ENCODE measurements at regions not wholly inside any gene's neighbourhood (a gene's known extent, or its start where the extent isn't known, plus 50 kb on each side); places are given as distances from the start of the nearest gene placed in this dataset.

DNA sequence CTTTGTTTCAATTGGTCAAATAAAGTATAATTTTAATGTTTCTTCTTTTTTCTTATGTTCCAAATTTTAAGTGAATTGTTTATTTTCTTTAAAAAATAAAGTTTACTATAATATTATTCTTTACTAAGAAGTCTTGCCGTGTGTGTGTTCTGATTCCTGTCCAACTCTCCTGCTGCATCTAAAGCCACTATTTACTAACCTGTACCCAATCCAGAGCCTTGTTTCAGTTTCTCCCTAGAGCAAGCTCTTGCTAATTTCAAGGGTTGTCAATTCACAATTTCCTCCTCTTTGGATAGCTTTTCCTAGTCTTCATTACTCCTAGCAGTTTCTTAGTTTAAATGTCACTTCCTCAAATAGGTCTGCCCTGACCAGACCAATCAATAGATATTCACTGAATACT, 314.9 kb upstream of the SEMA3A start:
- WGBS, 3 donors = 61 to 62% (median 61%) methylated on average over 1 of the region's 1 CpG
- H3K27ac ChIP-seq = no peak overlapping the region
- TF ChIP-seq, protein P1, sequence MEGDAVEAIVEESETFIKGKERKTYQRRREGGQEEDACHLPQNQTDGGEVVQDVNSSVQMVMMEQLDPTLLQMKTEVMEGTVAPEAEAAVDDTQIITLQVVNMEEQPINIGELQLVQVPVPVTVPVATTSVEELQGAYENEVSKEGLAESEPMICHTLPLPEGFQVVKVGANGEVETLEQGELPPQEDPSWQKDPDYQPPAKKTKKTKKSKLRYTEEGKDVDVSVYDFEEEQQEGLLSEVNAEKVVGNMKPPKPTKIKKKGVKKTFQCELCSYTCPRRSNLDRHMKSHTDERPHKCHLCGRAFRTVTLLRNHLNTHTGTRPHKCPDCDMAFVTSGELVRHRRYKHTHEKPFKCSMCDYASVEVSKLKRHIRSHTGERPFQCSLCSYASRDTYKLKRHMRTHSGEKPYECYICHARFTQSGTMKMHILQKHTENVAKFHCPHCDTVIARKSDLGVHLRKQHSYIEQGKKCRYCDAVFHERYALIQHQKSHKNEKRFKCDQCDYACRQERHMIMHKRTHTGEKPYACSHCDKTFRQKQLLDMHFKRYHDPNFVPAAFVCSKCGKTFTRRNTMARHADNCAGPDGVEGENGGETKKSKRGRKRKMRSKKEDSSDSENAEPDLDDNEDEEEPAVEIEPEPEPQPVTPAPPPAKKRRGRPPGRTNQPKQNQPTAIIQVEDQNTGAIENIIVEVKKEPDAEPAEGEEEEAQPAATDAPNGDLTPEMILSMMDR (IDR thresholded peaks at IDR 0.05) = no peak
- no peaks in the 10 kb centered on the region for H3K4me1 ChIP-seq
- DNase-seq (no peak), ATAC-seq (no peak)
- intact Hi-C loops (cut with DNase I) = no loop called here
- no peaks in the 10 kb centered on the region for H3K36me3 ChIP-seq (ENCODE audit: insufficient read depth in 1 of 2, low read depth in 1 of 2)
- no peak overlapping the region for H3K4me3 ChIP-seq
- no peaks in the 10 kb centered on the region for H3K27me3 ChIP-seq (ENCODE audit: insufficient read depth in 3 of 3, low read length in 2 of 3)
- no peaks in the 10 kb centered on the region for H3K9me3 ChIP-seq

DNA sequence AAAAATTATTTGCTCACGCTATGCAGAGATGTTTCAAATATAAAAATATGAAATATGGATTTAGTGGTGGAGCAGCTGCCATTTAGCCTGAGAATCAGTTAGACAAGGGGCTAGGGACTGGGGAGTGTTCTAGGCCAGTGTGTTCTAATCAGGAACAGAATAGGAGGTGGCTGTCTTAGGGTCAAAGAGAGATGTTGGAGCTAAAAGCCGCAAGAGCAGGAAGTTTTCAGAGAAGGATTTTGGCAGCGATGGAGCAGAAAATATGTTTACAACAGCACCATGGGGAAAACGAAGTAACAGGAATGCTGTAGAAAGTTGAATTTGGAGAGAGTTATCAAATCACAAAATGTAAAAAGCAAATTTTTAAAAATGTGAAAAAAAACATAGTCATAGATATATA, 314.0 kb upstream of the SEMA3A start:
- TF ChIP-seq, protein P1 (IDR thresholded peaks at IDR 0.05) = no peak

GRCh38 chr7:84507529-84507928, 312.9 kb upstream of the SEMA3A start:
- TF ChIP-seq, protein P1 (IDR thresholded peaks at IDR 0.05) = no peak
- DNase-seq = no peak
- no peak for ATAC-seq
- WGBS, 3 donors = 97 to 98% (median 98%) methylated on average over 5 of the region's 5 CpGs
- Histone ChIP-seq H3K27me3 (ENCODE audit: insufficient read depth in 3 of 3, low read length in 2 of 3) (no peaks in the 10 kb centered on the region), H3K27ac (no peak overlapping the region), H3K4me1 (no peaks in the 10 kb centered on the region), H3K9me3 (no peaks in the 10 kb centered on the region), H3K36me3 (ENCODE audit: insufficient read depth in 1 of 2, low read depth in 1 of 2) (no peaks in the 10 kb centered on the region), H3K4me3 (no peak overlapping the region)
- intact Hi-C loops (cut with DNase I) = no loop called here

More for the DNA sequence above, 314.0 kb upstream of the SEMA3A start:
- 18 to 45% (median 27%) methylated on average over 4 of the region's 4 CpGs for WGBS, 3 donors
- intact Hi-C loops (cut with DNase I) = no loop called here
- Histone ChIP-seq H3K4me3 (no peak overlapping the region), H3K27me3 (ENCODE audit: insufficient read depth in 3 of 3, low read length in 2 of 3) (no peaks in the 10 kb centered on the region), H3K27ac (no peak overlapping the region), H3K36me3 (ENCODE audit: insufficient read depth in 1 of 2, low read depth in 1 of 2) (no peaks in the 10 kb centered on the region), H3K4me1 (no peaks in the 10 kb centered on the region), H3K9me3 (no peaks in the 10 kb centered on the region)
- no peak for DNase-seq
- no peak for ATAC-seq

- intact Hi-C loops (cut with DNase I) = no loop called here
- Histone ChIP-seq H3K27me3 (ENCODE audit: insufficient read depth in 3 of 3, low read length in 2 of 3) (no peaks in the 10 kb centered on the region), H3K4me1 (no peaks in the 10 kb centered on the region), H3K36me3 (ENCODE audit: insufficient read depth in 1 of 2, low read depth in 1 of 2) (no peaks in the 10 kb centered on the region), H3K9me3 (no peaks in the 10 kb centered on the region), H3K4me3 (no peak overlapping the region), H3K27ac (no peak overlapping the region)
- TF ChIP-seq, protein P1 (IDR thresholded peaks at IDR 0.05) = no peak
- 92 to 97% (median 93%) methylated on average over 1 of the region's 1 CpG for WGBS, 3 donors
- ATAC-seq = no peak
- DNase-seq = no peak
Observed at GRCh38 chr7:84506151-84506550, 311.6 kb upstream of the SEMA3A start.

- Histone ChIP-seq H3K4me1 (no peaks in the 10 kb centered on the region), H3K36me3 (ENCODE audit: insufficient read depth in 1 of 2, low read depth in 1 of 2) (no peaks in the 10 kb centered on the region), H3K27me3 (ENCODE audit: insufficient read depth in 3 of 3, low read length in 2 of 3) (no peaks in the 10 kb centered on the region), H3K27ac (no peak overlapping the region), H3K4me3 (no peak overlapping the region), H3K9me3 (no peaks in the 10 kb centered on the region)
- ATAC-seq = no peak
- 21 to 61% (median 45%) methylated on average over 1 of the region's 1 CpG for WGBS, 3 donors
- intact Hi-C loops (cut with DNase I) = no loop called here
- no peak for DNase-seq
- TF ChIP-seq, protein P1 (IDR thresholded peaks at IDR 0.05) = no peak
Observed at GRCh38 chr7:84502239-84502638, 307.6 kb upstream of the SEMA3A start.
